SK-N-SH (cell line): ENCODE measurements at regions not wholly inside any gene's neighbourhood (a gene's known extent, or its start where the extent isn't known, plus 50 kb on each side); places are given as distances from the start of the nearest gene placed in this dataset.

Source experiments
- CTCF ChIP-seq: fragments of 200-600 bp; sonication (generic); IDR thresholded peaks from 2 replicates; pipeline ENCODE4 v1.6.1; 2017; ENCODE audit warnings: antibody characterized with exemption, mild to moderate bottlenecking, moderate library complexity
- EP300 ChIP-seq, 2 experiments: IDR thresholded peaks; 2 replicates each; pipeline versions ENCODE4 v1.4.0 to v1.6.1; 2012; ENCODE audit warnings: borderline replicate concordance in 1 of 2, low read depth in 1 of 2, low read length in 1 of 2
- GABPA ChIP-seq: IDR thresholded peaks from 2 replicates; pipeline ENCODE4 v1.4.0; 2012; ENCODE audit warnings: low read depth, mild to moderate bottlenecking
- POLR2AphosphoS5 ChIP-seq: IDR thresholded peaks from 2 replicates; pipeline ENCODE4 v1.6.1; 2012; ENCODE audit warnings: low read depth, low read length

GRCh38 chr12:128057586-128057985, 209.4 kb upstream of the TMEM132C start:
- TF ChIP-seq CTCF (no peak), POLR2AphosphoS5 (no peak), EP300 (IDR thresholded peaks at IDR 0.05; ENCODE audit: borderline replicate concordance in 1 of 2, low read depth in 1 of 2, low read length in 1 of 2) (no peak), GABPA (no peak)
